HAP-1 (cell line): ENCODE measurements at regions not wholly inside any gene's neighbourhood (a gene's known extent, or its start where the extent isn't known, plus 50 kb on each side); places are given as distances from the start of the nearest gene placed in this dataset.

ENCODE experiments used
- DNase-seq, 2 experiments: peaks; one replicate each; pipeline ENCODE4 v3.0.0-alpha.2; 2016 to 2020; ENCODE audit warnings: low spot score in 2 of 2
- H3K27me3 ChIP-seq: fragments of 250-450 bp; sonication (Bioruptor Pico); 2 replicates; pipeline ENCODE4 v1.5.1; 2020; ENCODE audit warnings: low read depth, mild to moderate bottlenecking, moderate library complexity
- H3K36me3 ChIP-seq: fragments of 250-450 bp; sonication (Bioruptor Pico); replicated peaks from 2 replicates; pipeline ENCODE4 v1.5.1; 2020; ENCODE audit warnings: mild to moderate bottlenecking
- H3K4me1 ChIP-seq: fragments of 250-450 bp; sonication (Bioruptor Pico); 2 replicates; pipeline ENCODE4 v1.5.1; 2020; ENCODE audit warnings: mild to moderate bottlenecking
- H3K4me3 ChIP-seq: fragments of 250-450 bp; sonication (Bioruptor Pico); 2 replicates; pipeline ENCODE4 v1.5.1; 2020; ENCODE audit warnings: mild to moderate bottlenecking, moderate library complexity
- H3K9me3 ChIP-seq: fragments of 250-450 bp; sonication (Bioruptor Pico); 2 replicates; pipeline ENCODE4 v1.5.1; 2020; ENCODE audit warnings: mild to moderate bottlenecking, moderate library complexity
- in situ Hi-C: fragments of 300-500 bp; cut with MboI; formaldehyde crosslinking; loops from 3 replicates; pipeline ENCODE4 v1.14.3; 2020; ENCODE audit warnings: low sequenced_read_pairs, inconsistent platforms, mixed read lengths

GRCh38 chr7:114109304-114109703 is 190.5 kb upstream of the PPP1R3A start:
- in situ Hi-C loops: no loop called here
- Histone ChIP-seq H3K4me1 (no peaks in the 10 kb centered on the region), H3K36me3 (no peaks in the 10 kb centered on the region), H3K27me3 (peaks cover 4% of the 10 kb centered on the region; the same call in 1 of the 2 replicates), H3K4me3 (no peak overlapping the region), H3K9me3 (no peaks in the 10 kb centered on the region)
- no peak for DNase-seq

GRCh38 chr7:114108510-114108909 is 189.7 kb upstream of the PPP1R3A start:
- in situ Hi-C loops: no loop called here
- peaks cover 4% of the 10 kb centered on the region; the same call in 1 of the 2 replicates for H3K27me3 ChIP-seq
- DNase-seq: no peak
- H3K4me3 ChIP-seq: no peak overlapping the region
- H3K9me3 ChIP-seq: no peaks in the 10 kb centered on the region
- H3K4me1 ChIP-seq: no peaks in the 10 kb centered on the region
- H3K36me3 ChIP-seq: no peaks in the 10 kb centered on the region

GRCh38 chr7:114107522-114107921 is 188.7 kb upstream of the PPP1R3A start:
- DNase-seq: no peak
- in situ Hi-C loops: no loop called here
- H3K4me1 ChIP-seq: no peaks in the 10 kb centered on the region
- peaks cover 4% of the 10 kb centered on the region; the same call in 1 of the 2 replicates for H3K27me3 ChIP-seq
- no peaks in the 10 kb centered on the region for H3K36me3 ChIP-seq
- H3K4me3 ChIP-seq: no peak overlapping the region
- no peaks in the 10 kb centered on the region for H3K9me3 ChIP-seq

DNA sequence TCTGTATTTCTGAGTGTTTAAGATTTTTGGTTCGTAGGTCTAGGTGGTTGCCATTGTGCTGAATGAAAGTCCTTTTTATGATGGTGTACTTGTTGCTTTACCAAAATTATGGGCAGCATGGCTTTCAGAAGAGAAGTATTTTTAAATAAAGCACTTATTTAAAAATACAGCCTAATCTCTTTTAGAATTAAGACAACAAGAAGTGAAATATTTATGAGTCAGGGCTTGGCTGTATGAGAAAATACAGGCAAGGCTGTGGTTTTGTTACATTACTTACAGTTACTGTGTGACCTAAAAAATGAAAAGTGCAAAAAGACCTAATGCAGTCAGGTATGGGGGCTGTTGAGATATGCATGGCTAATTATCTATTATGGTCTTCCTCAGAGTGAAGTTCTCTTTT is 185.2 kb upstream of the PPP1R3A start:
- Histone ChIP-seq H3K27me3 (peaks cover 4% of the 10 kb centered on the region; the same call in 1 of the 2 replicates), H3K4me1 (no peaks in the 10 kb centered on the region), H3K4me3 (no peak overlapping the region), H3K36me3 (no peaks in the 10 kb centered on the region), H3K9me3 (no peaks in the 10 kb centered on the region)
- in situ Hi-C loops: no loop called here
- DNase-seq: no peak

GRCh38 chr7:114102996-114103395 is 184.2 kb upstream of the PPP1R3A start:
- H3K9me3 ChIP-seq: no peaks in the 10 kb centered on the region
- in situ Hi-C loops: no loop called here
- H3K27me3 ChIP-seq: peaks cover 4% of the 10 kb centered on the region; the same call in 1 of the 2 replicates
- no peak overlapping the region for H3K4me3 ChIP-seq
- DNase-seq: no peak
- H3K4me1 ChIP-seq: no peaks in the 10 kb centered on the region
- no peaks in the 10 kb centered on the region for H3K36me3 ChIP-seq

GRCh38 chr7:114102131-114102530 is 183.3 kb upstream of the PPP1R3A start:
- Histone ChIP-seq H3K9me3 (no peaks in the 10 kb centered on the region), H3K4me1 (no peaks in the 10 kb centered on the region), H3K36me3 (no peaks in the 10 kb centered on the region), H3K4me3 (no peak overlapping the region), H3K27me3 (0 out of 2 replicates have a peak, but pooled peaks cover under 1% of the 10 kb centered on the region)
- DNase-seq: no peak
- in situ Hi-C loops: no loop called here

DNA sequence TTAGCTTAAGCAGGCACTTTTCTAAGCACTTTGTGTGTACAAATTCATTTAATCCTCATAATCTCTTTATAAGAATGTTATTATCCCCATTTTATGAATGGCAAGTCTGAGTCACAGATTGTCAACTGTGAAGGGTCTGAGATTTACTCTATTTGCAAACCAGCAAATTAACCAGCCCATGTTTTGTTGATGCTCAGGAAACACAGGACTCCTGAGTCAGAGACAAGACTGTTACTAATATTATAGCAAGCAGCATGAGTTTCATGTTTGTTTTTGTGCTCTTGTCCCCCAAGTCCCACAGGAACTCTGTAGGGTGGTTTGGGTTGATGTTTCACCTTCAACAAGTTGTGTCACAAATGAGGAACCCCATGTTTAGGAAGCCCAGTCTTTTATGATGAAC is 182.0 kb upstream of the PPP1R3A start:
- H3K27me3 ChIP-seq: no peaks in the 10 kb centered on the region
- H3K36me3 ChIP-seq: no peaks in the 10 kb centered on the region
- DNase-seq: no peak
- H3K4me3 ChIP-seq: no peak overlapping the region
- in situ Hi-C loops: no loop called here
- no peaks in the 10 kb centered on the region for H3K9me3 ChIP-seq
- H3K4me1 ChIP-seq: no peaks in the 10 kb centered on the region

DNA sequence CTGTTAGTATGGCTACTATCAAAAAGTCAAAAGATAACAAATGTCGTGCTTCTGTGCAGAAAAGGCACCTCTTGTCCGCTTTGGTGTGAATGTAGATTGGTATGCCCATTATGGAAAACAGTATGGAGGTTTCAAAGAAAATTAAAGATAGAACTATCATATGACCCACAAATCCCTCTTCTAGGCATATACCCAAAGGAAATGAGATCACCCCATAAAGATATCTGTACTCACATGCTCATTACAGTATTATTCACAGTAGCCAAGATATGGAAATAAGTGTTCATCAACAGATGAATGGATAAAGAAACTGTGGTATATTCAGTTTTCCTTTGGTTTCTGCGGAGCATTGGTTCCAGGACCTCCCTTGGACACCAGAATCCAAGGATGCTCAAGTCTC is 180.5 kb upstream of the PPP1R3A start:
- Histone ChIP-seq H3K4me1 (no peaks in the 10 kb centered on the region), H3K4me3 (no peak overlapping the region), H3K36me3 (no peaks in the 10 kb centered on the region), H3K9me3 (no peaks in the 10 kb centered on the region), H3K27me3 (no peaks in the 10 kb centered on the region)
- in situ Hi-C loops: loop anchor here (25.0 kb wide), 1 partner anchor 563 kb away; no protein-coding TSS in a partner anchor
- DNase-seq: no peak

GRCh38 chr7:114095885-114096284 is 177.1 kb upstream of the PPP1R3A start:
- H3K27me3 ChIP-seq: no peaks in the 10 kb centered on the region; the same call in 1 of the 2 replicates
- DNase-seq: no peak
- H3K4me1 ChIP-seq: no peaks in the 10 kb centered on the region
- no peaks in the 10 kb centered on the region for H3K36me3 ChIP-seq
- H3K9me3 ChIP-seq: no peaks in the 10 kb centered on the region
- in situ Hi-C loops: loop anchor here (25.0 kb wide), 1 partner anchor 566 kb away; no protein-coding TSS in a partner anchor
- no peak overlapping the region for H3K4me3 ChIP-seq

DNA sequence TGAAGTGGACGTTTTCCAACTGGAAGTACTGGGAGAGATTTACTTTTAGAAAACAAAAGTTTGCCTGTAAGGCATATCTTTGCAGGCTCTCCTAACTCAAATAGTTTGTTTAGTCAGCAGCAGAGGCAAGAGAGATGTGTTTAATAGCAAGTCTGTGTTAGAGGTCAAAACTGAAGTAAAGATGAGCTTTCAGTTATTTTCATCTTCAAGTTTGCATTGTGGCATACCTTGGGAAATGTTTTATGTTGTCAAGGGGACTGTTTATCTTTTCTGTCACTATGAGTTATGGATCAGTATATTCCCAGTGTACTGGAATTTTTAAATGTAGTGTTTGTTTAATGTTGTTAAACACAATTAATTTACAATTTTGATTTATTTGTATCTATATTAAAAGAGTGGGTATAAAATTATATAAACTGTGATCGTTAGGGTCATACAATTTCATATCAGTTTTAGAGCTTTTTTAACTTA is 169.7 kb upstream of the PPP1R3A start:
- no peak for DNase-seq
- Histone ChIP-seq H3K9me3 (no peaks in the 10 kb centered on the region), H3K36me3 (no peaks in the 10 kb centered on the region), H3K27me3 (peaks cover 59% of the 10 kb centered on the region), H3K4me1 (no peaks in the 10 kb centered on the region; the same call in 1 of the 2 replicates), H3K4me3 (no peak overlapping the region)
- in situ Hi-C loops: loop anchor here (25.0 kb wide), 1 partner anchor 574 kb away; no protein-coding TSS in a partner anchor

- in situ Hi-C loops: loop anchor here (25.0 kb wide), 1 partner anchor 574 kb away; no protein-coding TSS in a partner anchor
- no peaks in the 10 kb centered on the region; the same call in 1 of the 2 replicates for H3K4me1 ChIP-seq
- H3K4me3 ChIP-seq: no peak overlapping the region
- no peaks in the 10 kb centered on the region for H3K9me3 ChIP-seq
- no peaks in the 10 kb centered on the region for H3K36me3 ChIP-seq
- DNase-seq: no peak
- peaks cover 59% of the 10 kb centered on the region for H3K27me3 ChIP-seq
Measured at GRCh38 chr7:114087653-114088469, 169.1 kb upstream of the PPP1R3A start.

DNA sequence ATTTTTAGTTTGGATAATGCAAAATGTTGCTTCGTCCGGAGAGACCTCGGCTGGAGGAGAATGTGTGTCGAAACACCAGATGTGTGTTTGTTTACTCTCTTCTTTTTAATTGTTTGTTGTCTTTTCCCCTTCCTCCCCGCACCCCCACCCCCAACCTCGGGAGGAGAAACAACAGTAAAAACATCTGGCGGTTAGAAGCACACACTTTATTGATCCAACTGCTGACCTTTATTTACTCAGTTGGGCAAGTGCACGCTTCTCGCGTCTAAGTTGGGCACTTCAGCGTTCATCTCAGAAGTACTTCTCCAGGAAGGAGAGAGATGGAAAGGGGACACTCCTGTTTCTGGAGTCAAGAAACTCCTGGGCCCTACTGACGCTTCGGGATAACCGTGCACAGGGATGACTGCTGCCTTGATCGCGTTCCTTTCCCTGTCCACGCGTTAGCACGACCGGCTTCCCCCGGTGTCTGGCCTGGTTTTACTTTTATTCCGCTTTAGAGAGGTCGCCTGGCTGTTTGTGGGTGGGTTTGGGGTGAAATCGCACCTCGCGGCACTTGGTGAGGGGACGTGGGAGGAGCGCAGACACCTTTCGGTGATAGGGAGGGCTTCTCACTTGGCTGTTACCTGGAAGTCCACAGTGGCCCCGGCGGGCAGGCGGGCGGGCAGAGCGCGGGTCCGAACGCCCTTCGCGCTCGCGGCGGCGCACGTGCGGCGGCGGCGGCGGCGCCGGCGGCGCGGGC is 168.3 kb upstream of the PPP1R3A start:
- no peaks in the 10 kb centered on the region; the same call in 1 of the 2 replicates for H3K4me1 ChIP-seq
- in situ Hi-C loops: loop anchor here (25.0 kb wide), 1 partner anchor 575 kb away; no protein-coding TSS in a partner anchor
- no peaks in the 10 kb centered on the region for H3K36me3 ChIP-seq
- DNase-seq: no peak
- no peaks in the 10 kb centered on the region for H3K9me3 ChIP-seq
- H3K4me3 ChIP-seq: peak overlapping the region; percentile 34
- peaks cover 64% of the 10 kb centered on the region for H3K27me3 ChIP-seq

GRCh38 chr7:114086537-114086913 is 167.7 kb upstream of the PPP1R3A start:
- Histone ChIP-seq H3K27me3 (peaks cover 64% of the 10 kb centered on the region), H3K4me1 (no peaks in the 10 kb centered on the region; the same call in 1 of the 2 replicates), H3K9me3 (no peaks in the 10 kb centered on the region), H3K4me3 (peak overlapping the region; percentile 34), H3K36me3 (no peaks in the 10 kb centered on the region)
- in situ Hi-C loops: loop anchor here (25.0 kb wide), 1 partner anchor 576 kb away; no protein-coding TSS in a partner anchor
- DNase-seq: peak in 1 of 2 experiments; percentile 32
